Jurkat, Clone E6-1 (cell line): ENCODE measurements at regions not wholly inside any gene's neighbourhood (a gene's known extent, or its start where the extent isn't known, plus 50 kb on each side); places are given as distances from the start of the nearest gene placed in this dataset.

ENCODE experiments used
- DNase-seq: peaks from one replicate; pipeline ENCODE4 v3.0.0-alpha.2; 2011; ENCODE audit warnings: low read depth, low spot score
- H3K4me3 ChIP-seq: 2 replicates; pipeline ENCODE4 v1.5.1; 2011; ENCODE audit warnings: mild to moderate bottlenecking, low read length, control low read depth, moderate library complexity

GRCh38 chr7:35415411-35415822, 161.5 kb upstream of the TBX20 start:
- no peak for DNase-seq
- H3K4me3 ChIP-seq, result no peak overlapping the region

DNA sequence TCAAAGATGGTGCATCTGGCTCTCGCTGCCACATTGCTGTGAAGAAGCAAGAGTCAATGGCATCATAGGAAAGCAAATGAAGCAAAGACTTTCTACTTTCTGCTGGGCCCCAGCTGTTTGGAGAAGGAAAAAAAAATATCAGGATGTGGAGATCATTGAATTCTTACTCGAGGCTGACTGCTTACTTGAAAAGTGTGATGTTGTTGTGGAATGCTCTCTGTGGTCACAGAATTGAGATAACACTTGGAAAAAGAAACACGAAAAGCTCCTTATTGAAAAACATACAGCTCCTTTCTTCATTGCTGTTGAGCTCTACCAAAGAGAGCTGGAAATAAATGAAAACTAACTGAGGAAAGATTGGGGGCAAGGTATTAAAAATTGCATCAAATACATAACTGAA, 157.4 kb upstream of the TBX20 start:
- no peak for DNase-seq

GRCh38 chr7:35405461-35405860, 151.6 kb upstream of the TBX20 start:
- DNase-seq, result no peak
- H3K4me3 ChIP-seq, result no peak overlapping the region

More for the DNA sequence above, 157.4 kb upstream of the TBX20 start:
- H3K4me3 ChIP-seq, result no peak overlapping the region

GRCh38 chr7:35401217-35401879, 147.4 kb upstream of the TBX20 start:
- no peak for DNase-seq
- H3K4me3 ChIP-seq, result no peak overlapping the region

DNA sequence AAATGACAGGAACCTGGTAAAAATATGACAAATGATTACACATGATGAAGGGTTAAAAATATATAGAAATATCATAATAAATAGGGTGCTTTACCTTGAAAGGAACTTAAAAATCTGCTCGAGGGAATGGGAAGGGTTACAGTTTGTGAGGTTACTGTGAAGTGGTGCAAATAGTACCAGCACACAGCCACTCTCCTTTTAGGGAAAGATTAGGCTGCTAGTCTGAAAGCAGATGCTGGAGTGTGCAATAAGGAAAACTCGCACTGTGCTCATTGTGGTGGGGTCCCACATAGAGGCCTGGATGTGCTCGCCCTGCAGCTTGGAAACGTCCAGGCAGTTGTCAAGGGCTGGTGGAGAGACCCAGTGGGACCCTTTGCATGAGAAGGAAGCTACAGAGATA, 145.9 kb upstream of the TBX20 start:
- H3K4me3 ChIP-seq, result no peak overlapping the region
- no peak for DNase-seq

GRCh38 chr7:35399216-35399615, 145.3 kb upstream of the TBX20 start:
- H3K4me3 ChIP-seq, result no peak overlapping the region
- no peak for DNase-seq

DNA sequence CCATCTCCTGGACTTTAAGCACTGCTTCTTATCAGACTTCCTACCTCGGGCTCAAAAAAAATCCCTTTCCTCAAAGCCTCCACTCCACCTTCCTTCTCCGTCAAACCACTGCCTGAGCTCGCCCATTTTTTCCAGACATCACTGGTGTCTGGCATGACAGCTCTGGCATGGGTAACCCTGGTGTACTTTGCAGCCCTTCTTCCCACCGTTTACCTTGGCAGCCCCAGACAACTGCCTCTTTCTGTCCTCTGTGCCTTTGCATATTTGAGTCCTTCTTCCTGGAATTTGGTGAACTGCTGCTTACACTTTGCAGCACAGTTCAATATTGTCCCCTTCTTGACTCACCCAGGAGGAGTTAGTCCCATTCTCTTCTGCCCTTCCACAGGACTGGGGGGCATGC, 144.6 kb upstream of the TBX20 start:
- DNase-seq, result no peak
- no peak overlapping the region for H3K4me3 ChIP-seq

DNA sequence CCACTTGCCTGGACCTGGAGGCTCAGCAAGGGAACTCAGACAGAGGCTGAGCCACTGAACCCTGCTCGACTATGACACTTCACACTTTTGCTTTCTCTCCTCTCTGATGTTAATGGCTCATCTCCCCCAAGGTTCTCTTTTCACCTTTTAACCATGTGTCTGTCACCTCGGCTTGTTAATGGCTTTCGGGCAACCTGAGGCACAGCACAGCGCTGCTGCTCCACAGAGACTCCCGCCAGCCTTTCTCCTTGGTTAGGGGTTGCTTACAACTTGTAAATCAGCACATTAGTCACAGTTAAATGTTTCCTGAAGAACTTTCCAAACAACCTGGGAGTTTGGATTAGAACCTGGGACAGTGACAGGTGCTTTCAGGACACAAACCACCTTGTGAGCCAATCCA, 136.2 kb upstream of the TBX20 start:
- no peak overlapping the region for H3K4me3 ChIP-seq
- no peak for DNase-seq

DNA sequence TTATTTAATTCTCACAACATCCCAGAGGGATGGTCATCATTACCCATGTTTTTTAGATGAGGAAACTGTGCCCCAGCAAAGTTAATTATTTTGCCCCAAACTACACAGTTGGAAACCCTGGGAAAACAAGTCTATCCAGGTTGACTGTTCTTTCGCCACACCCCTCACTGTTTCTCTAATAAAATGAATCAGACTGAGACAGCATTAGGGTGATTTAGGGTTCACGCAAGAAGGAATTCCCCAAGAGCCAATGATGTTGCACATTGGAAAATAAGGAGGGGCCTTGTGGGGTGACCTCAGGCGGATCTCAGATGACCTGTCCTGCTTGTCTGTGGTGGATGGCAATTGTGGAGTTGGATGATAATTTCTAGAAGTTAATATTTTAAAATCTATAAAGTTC, 135.7 kb upstream of the TBX20 start:
- no peak overlapping the region for H3K4me3 ChIP-seq
- no peak for DNase-seq

- DNase-seq, result no peak
- H3K4me3 ChIP-seq, result no peak overlapping the region
Observed at GRCh38 chr7:35386816-35387706, 133.2 kb upstream of the TBX20 start.

DNA sequence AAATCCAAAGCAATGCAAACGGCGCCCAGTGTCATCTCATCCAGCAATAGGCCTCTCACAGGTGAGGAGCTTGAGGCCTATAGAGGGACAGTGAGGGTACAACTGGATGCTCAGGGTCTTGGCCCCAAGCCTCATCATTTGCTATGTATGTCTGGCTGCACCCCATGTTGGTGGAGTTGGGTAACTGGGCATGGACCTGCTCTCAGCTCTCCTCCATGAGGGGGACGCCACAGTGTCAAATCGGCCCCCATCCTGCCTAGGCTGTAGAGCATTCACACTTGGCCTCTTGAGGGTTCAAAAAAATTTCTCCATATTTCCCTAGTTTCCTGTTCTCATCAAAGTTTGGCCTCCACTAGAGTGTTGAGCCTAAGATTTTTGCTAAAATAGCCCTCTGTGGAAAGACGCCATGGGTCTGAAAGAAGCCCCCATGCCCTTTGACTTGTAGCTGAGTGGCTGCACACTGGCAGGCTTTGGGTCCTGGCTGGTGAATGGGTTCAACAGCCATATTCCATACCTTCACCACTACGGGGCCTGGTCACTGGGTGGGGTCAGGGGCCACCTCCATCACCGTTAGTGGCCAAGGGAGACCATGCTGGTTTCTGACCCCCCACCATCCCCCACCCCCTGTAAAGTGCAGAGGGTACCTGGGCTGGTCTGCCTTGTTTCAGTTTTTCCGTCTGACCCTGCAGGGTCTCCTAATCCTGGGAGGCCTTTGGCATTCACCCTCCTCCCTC, 132.3 kb upstream of the TBX20 start:
- no peak for DNase-seq

GRCh38 chr7:35384761-35385700, 131.1 kb upstream of the TBX20 start:
- DNase-seq, result no peak
- no peak overlapping the region for H3K4me3 ChIP-seq

More for the DNA sequence above, 132.3 kb upstream of the TBX20 start:
- H3K4me3 ChIP-seq, result no peak overlapping the region

DNA sequence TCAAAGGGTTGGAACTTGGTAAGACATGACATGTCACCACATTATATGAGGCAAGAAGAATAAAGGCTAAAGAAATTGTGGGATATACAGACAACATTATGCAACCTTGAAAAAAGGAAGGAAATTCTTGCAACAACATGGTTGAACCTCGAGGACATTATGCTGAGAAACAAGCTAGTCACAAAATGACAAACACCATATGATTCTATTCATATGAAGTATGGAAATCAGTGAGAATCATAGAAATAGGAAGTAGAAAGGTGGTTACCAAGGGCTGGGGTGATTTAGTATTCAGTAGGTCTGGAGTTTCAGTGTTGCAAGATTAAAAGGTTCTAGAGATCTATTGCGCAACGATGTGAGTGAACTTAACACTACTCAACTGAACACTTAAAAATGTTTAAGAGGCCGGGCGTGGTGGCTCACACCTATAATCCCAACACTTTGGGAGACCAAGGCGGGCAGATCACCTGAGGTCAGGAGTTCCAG, 126.9 kb upstream of the TBX20 start:
- H3K4me3 ChIP-seq, result no peak overlapping the region
- DNase-seq, result no peak

GRCh38 chr7:35379481-35379880, 125.6 kb upstream of the TBX20 start:
- DNase-seq, result no peak
- no peak overlapping the region for H3K4me3 ChIP-seq

- no peak overlapping the region for H3K4me3 ChIP-seq
- no peak for DNase-seq
Observed at GRCh38 chr7:35375516-35375915, 121.6 kb upstream of the TBX20 start.

- no peak overlapping the region for H3K4me3 ChIP-seq
- DNase-seq, result no peak
Observed at GRCh38 chr7:35374858-35375257, 121.0 kb upstream of the TBX20 start.

- H3K4me3 ChIP-seq, result no peak overlapping the region
- DNase-seq, result no peak
Observed at GRCh38 chr7:35371221-35371620, 117.3 kb upstream of the TBX20 start.

DNA sequence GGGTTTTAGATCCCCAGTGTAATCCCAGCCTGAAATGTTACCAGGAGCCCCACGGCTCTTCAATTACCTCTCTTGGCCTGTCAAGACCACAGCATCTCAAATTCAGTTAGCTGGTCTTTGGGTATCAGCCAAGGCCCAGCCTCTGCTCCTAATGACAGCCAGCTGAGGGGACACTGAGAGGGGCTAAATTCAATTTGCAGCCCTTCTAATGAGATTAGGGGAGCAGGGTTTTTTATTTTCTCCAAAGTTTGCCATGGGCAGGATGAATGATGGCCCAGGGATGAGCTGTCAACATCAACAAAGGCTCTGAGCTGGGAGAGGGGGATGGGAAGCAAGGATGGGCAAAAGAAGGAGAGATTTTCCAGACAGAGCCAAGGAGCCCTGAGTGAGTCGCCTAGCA, 116.8 kb upstream of the TBX20 start:
- no peak for DNase-seq
- no peak overlapping the region for H3K4me3 ChIP-seq
